SU-DHL-6 (cell line): ENCODE measurements at regions not wholly inside any gene's neighbourhood (a gene's known extent, or its start where the extent isn't known, plus 50 kb on each side); places are given as distances from the start of the nearest gene placed in this dataset.

Experiments
- EZH2phosphoT487 ChIP-seq: fragments of 200-600 bp; sonication (generic), shearing (Covaris generic); conservative IDR thresholded peaks from 2 replicates; pipeline ENCODE4 v1.6.1; 2018; ENCODE audit warnings: mild to moderate bottlenecking, antibody characterized with exemption, low read length, moderate library complexity, mixed read lengths
- TF ChIP-seq, protein P1 (sequence below): fragments of 200-600 bp; sonication (generic); IDR thresholded peaks from one replicate; pipeline ENCODE4 v1.5.1; 2017; ENCODE audit warnings: antibody characterized with exemption, mild to moderate bottlenecking, low read length, moderate library complexity; ENCODE audit not compliant: insufficient read depth, poor library complexity, severe bottlenecking

GRCh38 chr16:86065711-86066110, 166.7 kb downstream of the IRF8 start:
- TF ChIP-seq EZH2phosphoT487 = no peak
- TF ChIP-seq, protein P1, sequence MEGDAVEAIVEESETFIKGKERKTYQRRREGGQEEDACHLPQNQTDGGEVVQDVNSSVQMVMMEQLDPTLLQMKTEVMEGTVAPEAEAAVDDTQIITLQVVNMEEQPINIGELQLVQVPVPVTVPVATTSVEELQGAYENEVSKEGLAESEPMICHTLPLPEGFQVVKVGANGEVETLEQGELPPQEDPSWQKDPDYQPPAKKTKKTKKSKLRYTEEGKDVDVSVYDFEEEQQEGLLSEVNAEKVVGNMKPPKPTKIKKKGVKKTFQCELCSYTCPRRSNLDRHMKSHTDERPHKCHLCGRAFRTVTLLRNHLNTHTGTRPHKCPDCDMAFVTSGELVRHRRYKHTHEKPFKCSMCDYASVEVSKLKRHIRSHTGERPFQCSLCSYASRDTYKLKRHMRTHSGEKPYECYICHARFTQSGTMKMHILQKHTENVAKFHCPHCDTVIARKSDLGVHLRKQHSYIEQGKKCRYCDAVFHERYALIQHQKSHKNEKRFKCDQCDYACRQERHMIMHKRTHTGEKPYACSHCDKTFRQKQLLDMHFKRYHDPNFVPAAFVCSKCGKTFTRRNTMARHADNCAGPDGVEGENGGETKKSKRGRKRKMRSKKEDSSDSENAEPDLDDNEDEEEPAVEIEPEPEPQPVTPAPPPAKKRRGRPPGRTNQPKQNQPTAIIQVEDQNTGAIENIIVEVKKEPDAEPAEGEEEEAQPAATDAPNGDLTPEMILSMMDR = no peak
